Spleen (tissue), 11 donors: ENCODE measurements at regions not wholly inside any gene's neighbourhood (a gene's known extent, or its start where the extent isn't known, plus 50 kb on each side); places are given as distances from the start of the nearest gene placed in this dataset.

Experiments used
- DNase-seq: peaks from one replicate; pipeline ENCODE4 v3.0.0-alpha.2; 2020
- H3K27ac ChIP-seq, 8 donors: fragments of 200-600 bp; sonication (generic) in 7 of 8; 1 replicate in 4 of 8; 2 replicates in 4 of 8; pipeline versions ENCODE4 v1.5.0 to v1.8.0; 2016 to 2021; ENCODE audit warnings: inconsistent platforms in 4 of 8, mild to moderate bottlenecking in 4 of 8, moderate library complexity in 1 of 8
- H3K27me3 ChIP-seq, 7 donors: fragments of 200-600 bp; sonication (generic) in 6 of 7; replicated peaks in 1 of 7; 1 replicate in 4 of 7; 2 replicates in 3 of 7; pipeline versions ENCODE4 v1.5.0 to v1.8.0; 2016 to 2021; ENCODE audit warnings: inconsistent platforms in 3 of 7, mild to moderate bottlenecking in 1 of 7
- H3K36me3 ChIP-seq, 6 donors: fragments of 200-600 bp; sonication (generic) in 5 of 6; 1 replicate in 4 of 6; 2 replicates in 2 of 6; pipeline versions ENCODE4 v1.5.0 to v1.8.0; 2016 to 2021; ENCODE audit warnings: inconsistent platforms in 2 of 6
- H3K4me1 ChIP-seq, 6 donors: fragments of 200-600 bp; sonication (generic) in 5 of 6; 1 replicate in 3 of 6; 2 replicates in 3 of 6; pipeline versions ENCODE4 v1.5.0 to v1.8.0; 2016 to 2021; ENCODE audit warnings: inconsistent platforms in 3 of 6
- H3K4me3 ChIP-seq, 8 donors: fragments of 200-600 bp; sonication (generic) in 7 of 8; 1 replicate in 4 of 8; 2 replicates in 4 of 8; pipeline versions ENCODE4 v1.5.0 to v1.8.0; 2016 to 2021; ENCODE audit warnings: inconsistent platforms in 4 of 8, mild to moderate bottlenecking in 4 of 8, moderate library complexity in 2 of 8
- H3K9me3 ChIP-seq, 8 donors: fragments of 200-600 bp; sonication (generic) in 7 of 8; 1 replicate in 4 of 8; 2 replicates in 4 of 8; pipeline versions ENCODE4 v1.5.0 to v1.8.0; 2016 to 2021; ENCODE audit warnings: inconsistent platforms in 4 of 8
- CTCF ChIP-seq, 11 experiments: fragments of 200-600 bp in 7 of 11; fragments of 450-650 bp in 4 of 11; sonication (generic) in 4 of 11; IDR thresholded peaks in 8 of 11; conservative IDR thresholded peaks in 3 of 11; 1 replicate in 7 of 11; 2 replicates in 4 of 11; pipeline versions ENCODE4 v1.4.0 to v1.8.0; 2016 to 2021; ENCODE audit warnings: antibody characterized with exemption in 11 of 11, inconsistent platforms in 4 of 11, mild to moderate bottlenecking in 1 of 11
- POLR2A ChIP-seq, 3 donors: fragments of 450-650 bp; IDR thresholded peaks; one replicate each; pipeline ENCODE4 v1.5.1; 2017; ENCODE audit warnings: antibody characterized with exemption in 3 of 3, mild to moderate bottlenecking in 1 of 3
- POLR2AphosphoS5 ChIP-seq, 3 donors: sonication (generic); formaldehyde crosslinking; IDR thresholded peaks; one replicate each; pipeline ENCODE4 v1.5.1; 2017; ENCODE audit warnings: antibody characterized with exemption in 3 of 3
- WGBS, 5 donors: extraction: QIAGEN DNeasy Blood & Tissue Kit in 3 of 5; methylation state at CpG; one replicate each; pipeline versions ENCODE4 v1.1.5 to v1.1.7; 2013 to 2018; 5-methylcytosine and 5-hydroxymethylcytosine counted together
- intact Hi-C: fragments of 100-400 bp; cut with DNase I; formaldehyde crosslinking; loops from one replicate; pipeline ENCODE4 v1.15.0; 2023; ENCODE audit warnings: low total_unique reads
- donor health status: healthy with polysubstance abuse.
- donor health status: DM: no; HTN: no; CAD: no; lungs with moderate emphysema.
- donor health status: DM: no; HTN: no; CAD: no.
- donor health status: Bipolar disorder and iron deficiency.
- donor health status: healthy.
- donor health status: DM: no; HTN: no; CAD: no.
- donor health status: DM: yes; HTN: yes; CAD: no.

GRCh38 chr11:80343436-80343835, 902.6 kb upstream of the TENM4 start:
- no peaks in the 10 kb centered on the region for H3K36me3 ChIP-seq
- H3K27me3 ChIP-seq, result no peaks in the 10 kb centered on the region
- H3K4me1 ChIP-seq, result no peaks in the 10 kb centered on the region
- H3K27ac ChIP-seq, result no peak overlapping the region
- H3K4me3 ChIP-seq, result no peak overlapping the region
- no peak for TF ChIP-seq CTCF (IDR thresholded peaks at IDR 0.05 in 8 of 11, conservative IDR thresholded peaks at IDR 0.05 in 3 of 11)
- TF ChIP-seq POLR2AphosphoS5 (IDR thresholded peaks at IDR 0.05), result no peak
- no peak for TF ChIP-seq POLR2A (IDR thresholded peaks at IDR 0.05)
- peaks cover 0 to 8% (median 0%) of the 10 kb centered on the region in 8 donors for H3K9me3 ChIP-seq
- no peak for DNase-seq
- intact Hi-C loops, result no loop called here

DNA sequence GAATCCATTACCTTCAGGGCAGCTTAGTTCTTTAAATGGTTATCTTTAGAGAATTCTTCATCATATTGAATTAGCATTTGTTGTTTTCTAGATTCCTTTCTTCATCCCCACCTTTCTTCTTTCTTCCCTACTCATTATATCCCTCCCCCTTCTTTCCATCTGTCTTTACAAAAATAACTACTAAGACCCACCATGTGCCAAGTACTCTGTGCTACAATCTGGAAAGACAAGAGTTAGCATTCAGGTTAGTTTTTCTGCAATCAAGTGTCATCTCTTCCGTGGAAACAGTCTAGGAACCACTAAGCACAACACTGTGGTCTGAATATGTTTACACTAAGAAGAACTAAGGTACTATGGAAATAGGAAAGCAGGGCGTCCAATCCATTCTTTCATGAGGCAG, 897.4 kb upstream of the TENM4 start:
- no peak overlapping the region for H3K4me3 ChIP-seq
- H3K36me3 ChIP-seq, result no peaks in the 10 kb centered on the region
- no peaks in the 10 kb centered on the region for H3K4me1 ChIP-seq
- intact Hi-C loops, result no loop called here
- no peak for DNase-seq
- no peak overlapping the region for H3K27ac ChIP-seq
- 41 to 67% (median 56%) methylated on average over 2 of the region's 2 CpGs for WGBS, 5 donors
- no peaks in the 10 kb centered on the region for H3K27me3 ChIP-seq
- H3K9me3 ChIP-seq, result peaks cover 0 to 8% (median 0%) of the 10 kb centered on the region in 8 donors
- TF ChIP-seq CTCF (IDR thresholded peaks at IDR 0.05 in 8 of 11, conservative IDR thresholded peaks at IDR 0.05 in 3 of 11) (no peak), POLR2AphosphoS5 (IDR thresholded peaks at IDR 0.05) (no peak)

DNA sequence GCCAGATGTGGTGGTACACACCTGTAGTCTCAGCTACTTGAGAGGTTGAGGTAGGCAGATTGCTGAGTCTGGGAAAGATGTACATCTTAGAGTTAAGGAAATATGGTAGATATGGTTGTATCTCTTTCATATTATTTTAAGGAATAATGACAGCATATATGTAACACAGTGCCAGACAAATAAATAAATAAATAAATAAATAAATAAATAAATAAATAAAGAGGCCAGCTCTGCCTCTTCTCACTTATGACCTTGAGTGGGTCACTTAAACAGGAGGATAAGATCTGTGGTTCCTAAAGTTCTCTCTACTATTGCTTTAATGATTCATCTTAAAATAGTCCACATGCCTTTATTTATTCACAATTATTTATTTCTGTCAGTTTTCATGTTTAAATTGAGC, 890.9 kb upstream of the TENM4 start:
- Histone ChIP-seq H3K27me3 (no peaks in the 10 kb centered on the region), H3K9me3 (peaks cover 0 to 6% (median 0%) of the 10 kb centered on the region in 8 donors), H3K4me1 (no peaks in the 10 kb centered on the region), H3K36me3 (no peaks in the 10 kb centered on the region), H3K27ac (no peak overlapping the region), H3K4me3 (no peak overlapping the region)
- DNase-seq, result no peak
- TF ChIP-seq POLR2A (IDR thresholded peaks at IDR 0.05) (no peak), POLR2AphosphoS5 (IDR thresholded peaks at IDR 0.05) (no peak), CTCF (IDR thresholded peaks at IDR 0.05 in 8 of 11, conservative IDR thresholded peaks at IDR 0.05 in 3 of 11) (no peak)
- intact Hi-C loops, result no loop called here

DNA sequence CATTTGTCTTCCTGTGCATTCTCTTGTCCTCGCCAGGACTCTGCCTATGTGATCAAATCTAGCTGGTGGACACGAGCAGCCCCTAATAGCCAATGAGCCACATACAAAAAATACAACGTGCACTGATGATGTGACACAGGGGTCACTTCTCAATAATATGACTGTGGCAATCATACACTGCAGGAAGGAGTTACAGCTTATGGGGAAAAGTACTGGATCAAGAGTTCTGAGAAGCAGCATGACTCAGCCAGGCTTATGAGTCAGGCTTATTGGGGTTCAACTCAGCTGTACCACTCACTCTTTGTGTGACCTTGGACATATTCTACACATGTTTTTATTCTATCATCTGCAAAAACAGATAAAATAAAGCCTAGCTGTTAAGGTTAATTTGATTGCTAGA, 889.4 kb upstream of the TENM4 start:
- no peak overlapping the region for H3K27ac ChIP-seq
- no peak for DNase-seq
- H3K27me3 ChIP-seq, result no peaks in the 10 kb centered on the region
- no peaks in the 10 kb centered on the region for H3K36me3 ChIP-seq
- no peak overlapping the region for H3K4me3 ChIP-seq
- intact Hi-C loops, result no loop called here
- no peaks in the 10 kb centered on the region for H3K4me1 ChIP-seq
- peaks cover 0 to 6% (median 0%) of the 10 kb centered on the region in 8 donors for H3K9me3 ChIP-seq
- TF ChIP-seq POLR2AphosphoS5 (IDR thresholded peaks at IDR 0.05) (no peak), CTCF (IDR thresholded peaks at IDR 0.05 in 8 of 11, conservative IDR thresholded peaks at IDR 0.05 in 3 of 11) (no peak), POLR2A (IDR thresholded peaks at IDR 0.05) (no peak)
- WGBS, 5 donors, result 60 to 81% (median 66%) methylated on average over 2 to 3 of the region's 3 CpGs
